ENCODE measurements at regions not wholly inside any gene's neighbourhood (a gene's known extent, or its start where the extent isn't known, plus 50 kb on each side); places are given as distances from the start of the nearest gene placed in this dataset.
"Not testable (repeated sequence)": the region's sequence is repeated elsewhere in the genome, so short reads cannot be mapped to it uniquely, and the experiment has no call there.

GRCh38 chr5:108588323-108588722, 159.4 kb upstream of the FER start:
- DNase-seq (ENCODE audit: low spot score): no peak

- DNase-seq (ENCODE audit: low spot score): no peak
These were observed 159.9 kb upstream of the FER start for GRCh38 chr5:108587821-108588220.

GRCh38 chr5:108581026-108581425, 166.7 kb upstream of the FER start:
- DNase-seq (ENCODE audit: low spot score): no peak

GRCh38 chr5:108579236-108579635, 168.5 kb upstream of the FER start:
- DNase-seq (ENCODE audit: low spot score): no peak

- no peak for DNase-seq (ENCODE audit: low spot score)
These were observed 168.9 kb upstream of the FER start for GRCh38 chr5:108578791-108579190.

GRCh38 chr5:108567429-108567828, 180.3 kb upstream of the FER start:
- DNase-seq (ENCODE audit: low spot score): no peak

GRCh38 chr5:108564441-108564840, 182.5 kb upstream of the FBXL17 start:
- no peak for DNase-seq (ENCODE audit: low spot score)

- DNase-seq (ENCODE audit: low spot score): no peak
These were observed 180.2 kb upstream of the FBXL17 start for GRCh38 chr5:108562205-108562454.

GRCh38 chr5:108561416-108562204, 179.7 kb upstream of the FBXL17 start:
- DNase-seq (ENCODE audit: low spot score): no peak

GRCh38 chr5:108560581-108560980, 178.7 kb upstream of the FBXL17 start:
- no peak for DNase-seq (ENCODE audit: low spot score)

GRCh38 chr5:108560166-108560565, 178.3 kb upstream of the FBXL17 start:
- DNase-seq (ENCODE audit: low spot score): no peak

- not testable (repeated sequence) for DNase-seq (ENCODE audit: low spot score)
These were observed 176.9 kb upstream of the FBXL17 start for GRCh38 chr5:108558840-108559239.

- not testable (repeated sequence) for DNase-seq (ENCODE audit: low spot score)
These were observed 176.2 kb upstream of the FBXL17 start for GRCh38 chr5:108558142-108558541.

- no peak for DNase-seq (ENCODE audit: low spot score)
These were observed 175.8 kb upstream of the FBXL17 start for GRCh38 chr5:108557686-108558085.

GRCh38 chr5:108556441-108557145, 174.7 kb upstream of the FBXL17 start:
- no peak for DNase-seq (ENCODE audit: low spot score)

GRCh38 chr5:108548684-108549596, 167.0 kb upstream of the FBXL17 start:
- DNase-seq (ENCODE audit: low spot score): no peak

- DNase-seq (ENCODE audit: low spot score): no peak
These were observed 165.0 kb upstream of the FBXL17 start for GRCh38 chr5:108546939-108547338.

GRCh38 chr5:108545301-108545700, 163.4 kb upstream of the FBXL17 start:
- DNase-seq (ENCODE audit: low spot score): no peak

- DNase-seq (ENCODE audit: low spot score): no peak
These were observed 161.6 kb upstream of the FBXL17 start for GRCh38 chr5:108543486-108543885.

GRCh38 chr5:108541836-108542235, 159.9 kb upstream of the FBXL17 start:
- DNase-seq (ENCODE audit: low spot score): no peak

- no peak for DNase-seq (ENCODE audit: low spot score)
These were observed 154.4 kb upstream of the FBXL17 start for GRCh38 chr5:108536321-108536720.

GRCh38 chr5:108532129-108532445, 150.2 kb upstream of the FBXL17 start:
- not testable (repeated sequence) for DNase-seq (ENCODE audit: low spot score)

Data from HuH-7 (cell line).